OCI-LY1 (cell line): ENCODE measurements at regions not wholly inside any gene's neighbourhood (a gene's known extent, or its start where the extent isn't known, plus 50 kb on each side); places are given as distances from the start of the nearest gene placed in this dataset.
A peak's percentile ranks its signal among the peaks of the same experiment; 100 is the strongest.
"Not testable (repeated sequence)": the region's sequence is repeated elsewhere in the genome, so short reads cannot be mapped to it uniquely, and the experiment has no call there.

Experiments used
- H2AFZ ChIP-seq: fragments of 200-600 bp; sonication (generic), shearing (Covaris generic); 2 replicates; pipeline ENCODE4 v1.6.0; 2014; ENCODE audit warnings: antibody characterized with exemption, mild to moderate bottlenecking, low read length
- H3F3A ChIP-seq: fragments of 200-600 bp; sonication (generic), shearing (Covaris generic); 2 replicates; pipeline ENCODE4 v1.6.0; 2014; ENCODE audit warnings: mild to moderate bottlenecking, antibody characterized with exemption, low read length, moderate library complexity; ENCODE audit not compliant: insufficient read depth
- H3K27ac ChIP-seq: fragments of 200-600 bp; sonication (generic); 2 replicates; pipeline ENCODE4 v1.5.1; 2014; ENCODE audit warnings: low read length, mixed run types, mild to moderate bottlenecking, low read depth; ENCODE audit not compliant: poor library complexity, severe bottlenecking
- H3K27me3 ChIP-seq: fragments of 200-600 bp; sonication (generic); 2 replicates; pipeline ENCODE4 v1.6.0; 2014; ENCODE audit warnings: antibody characterized with exemption, mild to moderate bottlenecking, low read length, moderate library complexity; ENCODE audit not compliant: insufficient read depth
- H3K36me3 ChIP-seq: fragments of 200-600 bp; sonication (generic); 2 replicates; pipeline ENCODE4 v1.6.1; 2014; ENCODE audit warnings: mild to moderate bottlenecking, antibody characterized with exemption, low read length, moderate library complexity, mixed read lengths; ENCODE audit not compliant: insufficient read depth
- H3K4me1 ChIP-seq: fragments of 200-600 bp; sonication (generic); 2 replicates; pipeline ENCODE4 v1.5.1; 2014; ENCODE audit warnings: mild to moderate bottlenecking, low read length, moderate library complexity; ENCODE audit not compliant: insufficient read depth, severe bottlenecking
- H3K4me2 ChIP-seq: fragments of 200-600 bp; sonication (generic), shearing (Covaris generic); 2 replicates; pipeline ENCODE4 v1.6.1; 2014; ENCODE audit warnings: low read length
- H3K4me3 ChIP-seq: fragments of 200-600 bp; sonication (generic); 2 replicates; pipeline ENCODE4 v1.5.1; 2014; ENCODE audit warnings: low read length, low read depth, mild to moderate bottlenecking, mixed read lengths; ENCODE audit not compliant: poor library complexity, severe bottlenecking
- H3K79me2 ChIP-seq: fragments of 200-600 bp; shearing (Covaris generic); 2 replicates; pipeline ENCODE4 v1.6.1; 2016; ENCODE audit warnings: mixed run types, low read length, mixed read lengths; ENCODE audit not compliant: insufficient read depth
- H3K9ac ChIP-seq: fragments of 200-600 bp; sonication (generic), shearing (Covaris generic); 2 replicates; pipeline ENCODE4 v1.6.1; 2014; ENCODE audit warnings: mild to moderate bottlenecking, low read length, mixed read lengths
- H3K9me2 ChIP-seq: fragments of 200-600 bp; sonication (generic), shearing (Covaris generic); 2 replicates; pipeline ENCODE4 v1.6.1; 2014; ENCODE audit warnings: low read depth, mild to moderate bottlenecking, low read length, mixed read lengths
- H3K9me3 ChIP-seq: fragments of 200-600 bp; shearing (Covaris generic); 2 replicates; pipeline ENCODE4 v1.6.1; 2014; ENCODE audit warnings: low read length, mixed read lengths
- H4K20me1 ChIP-seq: fragments of 200-600 bp; sonication (generic), shearing (Covaris generic); 2 replicates; pipeline ENCODE4 v1.6.0; 2016; ENCODE audit warnings: mild to moderate bottlenecking, low read length; ENCODE audit not compliant: insufficient read depth
- CTCF ChIP-seq: fragments of 200-600 bp; sonication (generic), shearing (Covaris generic); IDR thresholded peaks from 2 replicates; pipeline ENCODE4 v1.5.1; 2017; ENCODE audit warnings: mild to moderate bottlenecking, antibody characterized with exemption, low read length, moderate library complexity, mixed read lengths
- EZH2 ChIP-seq: fragments of 200-600 bp; sonication (generic), shearing (Covaris generic); IDR thresholded peaks from 2 replicates; pipeline ENCODE4 v1.8.0; 2017; ENCODE audit warnings: borderline replicate concordance, mixed run types, mild to moderate bottlenecking, antibody characterized with exemption, low read length, moderate library complexity, mixed read lengths

GRCh38 chr18:64678048-64678447 is 529.2 kb upstream of the LINC00305 start:
- Histone ChIP-seq H3K79me2 (no peaks in the 10 kb centered on the region), H3K36me3 (no peaks in the 10 kb centered on the region), H3K4me2 (peak overlapping the region; percentile 59; the same call in 1 of the 2 replicates), H3K4me3 (peak overlapping the region; percentile 27), H3K9me3 (no peaks in the 10 kb centered on the region), H2AFZ (no peak overlapping the region), H3F3A (no peaks in the 10 kb centered on the region; the same call in 1 of the 2 replicates), H3K9ac (peak overlapping the region; percentile 26; the same call in 1 of the 2 replicates), H3K4me1 (peaks cover 45% of the 10 kb centered on the region), H3K27me3 (no peaks in the 10 kb centered on the region), H3K27ac (peak overlapping the region; percentile 91), H3K9me2 (no peaks in the 10 kb centered on the region), H4K20me1 (no peaks in the 10 kb centered on the region)
- no peak for TF ChIP-seq EZH2
- TF ChIP-seq CTCF: no peak

DNA sequence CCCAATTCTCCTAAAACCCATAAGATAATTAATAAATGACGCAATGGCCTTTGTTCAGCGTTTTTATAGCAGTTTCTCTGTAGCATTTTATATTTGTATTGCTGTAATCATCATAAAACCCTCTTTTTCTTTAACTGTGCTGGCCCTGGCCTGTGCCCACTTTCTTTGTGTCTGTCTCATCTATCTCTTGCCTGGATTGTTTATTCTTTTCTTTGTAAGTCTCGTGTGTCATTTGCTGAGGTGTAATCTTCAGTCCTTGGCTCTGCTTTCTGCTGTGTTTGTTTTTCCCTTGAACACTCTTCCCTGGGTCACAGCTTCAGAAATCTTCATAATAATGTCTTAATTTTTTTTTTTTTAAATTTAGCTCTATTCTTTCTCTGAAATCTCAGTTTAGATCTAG is 525.8 kb upstream of the LINC00305 start:
- TF ChIP-seq CTCF (no peak), EZH2 (no peak)
- Histone ChIP-seq H3K4me1 (peaks cover 42% of the 10 kb centered on the region), H4K20me1 (no peaks in the 10 kb centered on the region), H3K9me2 (no peaks in the 10 kb centered on the region), H3K9me3 (no peaks in the 10 kb centered on the region), H3F3A (no peaks in the 10 kb centered on the region; the same call in 1 of the 2 replicates), H3K27me3 (no peaks in the 10 kb centered on the region), H3K4me3 (no peak overlapping the region), H3K36me3 (no peaks in the 10 kb centered on the region), H2AFZ (no peak overlapping the region), H3K27ac (no peak overlapping the region), H3K9ac (no peak overlapping the region), H3K79me2 (no peaks in the 10 kb centered on the region), H3K4me2 (no peak overlapping the region)

- H3K4me1 ChIP-seq: peaks cover 16% of the 10 kb centered on the region
These were observed 522.4 kb upstream of the LINC00305 start for GRCh38 chr18:64671293-64671692.

DNA sequence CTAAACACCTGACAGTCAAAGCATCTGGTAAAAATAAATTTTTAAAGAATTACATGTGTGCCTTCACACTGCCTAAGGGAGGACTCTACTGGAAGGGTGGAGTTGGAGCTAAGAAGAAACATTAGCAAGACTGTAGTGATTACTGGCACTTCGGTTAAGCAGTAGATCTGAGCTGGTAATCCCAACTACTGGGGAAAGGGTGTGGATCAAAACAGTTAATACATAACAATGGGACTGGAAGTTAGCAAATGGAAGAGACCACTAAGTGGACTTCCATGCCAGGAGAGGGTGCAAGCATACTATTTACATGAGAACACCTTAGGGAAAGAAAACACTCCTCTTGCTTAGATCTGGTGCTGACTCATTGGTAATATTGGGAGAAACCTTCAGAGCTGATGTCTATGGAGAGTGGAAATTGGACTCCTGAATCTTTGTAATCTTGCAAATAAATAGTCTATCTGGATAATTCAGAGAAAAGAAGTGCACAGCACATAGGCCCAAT is 519.6 kb upstream of the LINC00305 start:
- Histone ChIP-seq H4K20me1 (no peaks in the 10 kb centered on the region), H2AFZ (no peak overlapping the region), H3K9me2 (no peaks in the 10 kb centered on the region), H3K9me3 (no peaks in the 10 kb centered on the region), H3K9ac (no peak overlapping the region), H3K4me1 (no peaks in the 10 kb centered on the region), H3K27me3 (no peaks in the 10 kb centered on the region), H3K4me3 (no peak overlapping the region), H3K27ac (no peak overlapping the region), H3F3A (no peaks in the 10 kb centered on the region), H3K79me2 (no peaks in the 10 kb centered on the region), H3K36me3 (no peaks in the 10 kb centered on the region), H3K4me2 (no peak overlapping the region)
- TF ChIP-seq EZH2 (no peak), CTCF (no peak)

More at GRCh38 chr18:64671293-64671692, 522.4 kb upstream of the LINC00305 start:
- H3K36me3 ChIP-seq, H3K27ac ChIP-seq, H3K27me3 ChIP-seq, H3K4me2 ChIP-seq, H4K20me1 ChIP-seq, H3K4me3 ChIP-seq, H3K9ac ChIP-seq, H3K9me2 ChIP-seq, H3K79me2 ChIP-seq, H2AFZ ChIP-seq, H3K9me3 ChIP-seq, H3F3A ChIP-seq: not testable (repeated sequence)
